ENCODE measurements at regions not wholly inside any gene's neighbourhood (a gene's known extent, or its start where the extent isn't known, plus 50 kb on each side); places are given as distances from the start of the nearest gene placed in this dataset.
"Not testable (repeated sequence)": the region's sequence is repeated elsewhere in the genome, so short reads cannot be mapped to it uniquely, and the experiment has no call there.

- DNase-seq (ENCODE audit: low spot score): no peak
Observed at GRCh38 chr9:86614871-86615849, 260.9 kb upstream of the TUT7 start.

GRCh38 chr9:86613943-86614342 is 259.7 kb upstream of the TUT7 start:
- no peak for DNase-seq (ENCODE audit: low spot score)

GRCh38 chr9:86611534-86611933 is 257.3 kb upstream of the TUT7 start:
- DNase-seq (ENCODE audit: low spot score): not testable (repeated sequence)

GRCh38 chr9:86605303-86605702 is 251.1 kb upstream of the TUT7 start:
- DNase-seq (ENCODE audit: low spot score): no peak

GRCh38 chr9:86604741-86605140 is 250.5 kb upstream of the TUT7 start:
- DNase-seq (ENCODE audit: low spot score): no peak

- no peak for DNase-seq (ENCODE audit: low spot score)
Observed at GRCh38 chr9:86602715-86603114, 248.5 kb upstream of the TUT7 start.

- no peak for DNase-seq (ENCODE audit: low spot score)
Observed at GRCh38 chr9:86601697-86602096, 247.5 kb upstream of the TUT7 start.

- DNase-seq (ENCODE audit: low spot score): peak; percentile 9
Observed at GRCh38 chr9:86600977-86601376, 246.8 kb upstream of the TUT7 start.

GRCh38 chr9:86600291-86600690 is 246.1 kb upstream of the TUT7 start:
- peak; percentile 44 for DNase-seq (ENCODE audit: low spot score)

GRCh38 chr9:86599561-86599960 is 245.4 kb upstream of the TUT7 start:
- DNase-seq (ENCODE audit: low spot score): peak; percentile 26

GRCh38 chr9:86598411-86599239 is 244.4 kb upstream of the TUT7 start:
- peak; percentile 69 for DNase-seq (ENCODE audit: low spot score)

GRCh38 chr9:86594724-86595123 is 240.5 kb upstream of the TUT7 start:
- peak; percentile 33 for DNase-seq (ENCODE audit: low spot score)

- DNase-seq (ENCODE audit: low spot score): peak; percentile 40
Observed at GRCh38 chr9:86591472-86591871, 237.3 kb upstream of the TUT7 start.

- DNase-seq (ENCODE audit: low spot score): peak; percentile 18
Observed at GRCh38 chr9:86589730-86590129, 235.5 kb upstream of the TUT7 start.

GRCh38 chr9:86589273-86589672 is 235.1 kb upstream of the TUT7 start:
- DNase-seq (ENCODE audit: low spot score): no peak

- no peak for DNase-seq (ENCODE audit: low spot score)
Observed at GRCh38 chr9:86586144-86586494, 231.9 kb upstream of the TUT7 start.

GRCh38 chr9:86585422-86586143 is 231.4 kb upstream of the TUT7 start:
- DNase-seq (ENCODE audit: low spot score): no peak

GRCh38 chr9:86580688-86581087 is 226.5 kb upstream of the TUT7 start:
- no peak for DNase-seq (ENCODE audit: low spot score)

- no peak for DNase-seq (ENCODE audit: low spot score)
Observed at GRCh38 chr9:86578722-86579121, 224.5 kb upstream of the TUT7 start.

GRCh38 chr9:86577420-86578333 is 223.5 kb upstream of the TUT7 start:
- no peak for DNase-seq (ENCODE audit: low spot score)

GRCh38 chr9:86575825-86576525 is 221.8 kb upstream of the TUT7 start:
- DNase-seq (ENCODE audit: low spot score): no peak
